ENCODE measurements at regions not wholly inside any gene's neighbourhood (a gene's known extent, or its start where the extent isn't known, plus 50 kb on each side); places are given as distances from the start of the nearest gene placed in this dataset.

DNA sequence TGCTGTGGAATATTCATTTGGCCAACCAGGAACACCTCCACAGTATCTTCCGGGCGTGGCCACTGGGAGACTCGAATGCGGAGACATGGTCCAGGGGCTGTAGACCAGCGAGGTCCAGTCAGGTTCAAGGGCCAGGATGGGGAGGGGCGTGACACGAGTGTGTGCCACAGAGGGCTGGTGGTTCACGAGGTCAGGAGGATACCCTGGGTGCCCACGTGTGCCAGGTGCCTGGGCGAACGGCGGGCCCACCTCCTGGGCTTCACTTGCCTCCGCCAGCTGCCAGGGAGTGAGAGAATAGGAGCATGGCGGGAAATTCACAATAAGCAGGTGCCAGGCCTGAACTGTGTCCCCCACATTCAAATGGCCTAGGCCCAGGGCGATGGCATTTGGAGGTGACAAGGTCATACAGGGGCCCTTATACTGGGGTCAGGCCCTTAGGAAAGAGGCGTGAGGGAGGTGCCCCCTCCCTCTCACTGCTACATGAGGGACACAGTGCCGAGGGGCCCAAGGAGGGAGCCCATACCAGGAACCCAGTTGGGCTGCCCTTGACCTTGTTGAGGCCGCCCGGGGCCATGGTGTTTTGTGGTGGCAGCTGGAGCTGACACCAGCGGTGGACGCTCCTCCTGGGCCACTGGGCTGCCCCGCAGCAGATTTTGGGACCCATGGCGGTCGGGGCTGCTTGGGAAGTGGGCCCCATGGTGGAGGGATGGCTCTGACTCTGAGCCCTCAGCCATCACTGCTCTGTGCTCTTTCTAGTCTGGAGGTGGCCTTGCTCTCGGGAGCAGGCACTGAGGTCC lies 1268.9 kb downstream of the BRD1 start:
- no peak for TF ChIP-seq CEBPB (IDR thresholded peaks at IDR 0.05; ENCODE audit: low read depth, low read length)
- TF ChIP-seq MAZ (IDR thresholded peaks at IDR 0.05; ENCODE audit: borderline replicate concordance, low read depth, low read length): no peak
- TF ChIP-seq NFE2L2 (IDR thresholded peaks at IDR 0.05; ENCODE audit: low read depth, low read length): no peak
- Histone ChIP-seq H3K4me3 (ENCODE audit: insufficient read depth, low read depth, low read length) (no peak overlapping the region), H2BK5ac (ENCODE audit: low read depth, low read length, poor library complexity, severe bottlenecking) (no peak overlapping the region), H4K5ac (ENCODE audit: low read depth, low read length) (no peak overlapping the region), H3K18ac (ENCODE audit: low read depth, low read length) (no peak overlapping the region), H2BK120ac (ENCODE audit: low read depth, low read length) (no peak overlapping the region), H3K4me2 (ENCODE audit: low read depth, low read length) (no peak overlapping the region), H3K9me3 (ENCODE audit: control insufficient read depth, insufficient read depth, low read length) (peaks cover 57% of the 10 kb centered on the region), H3K56ac (ENCODE audit: extremely low read depth, insufficient read depth, low read length) (no peak overlapping the region), H4K91ac (ENCODE audit: insufficient read depth, low read depth, low read length) (no peak overlapping the region), H2AK9ac (replicated peaks; ENCODE audit: low read depth, low read length, poor library complexity) (no peak overlapping the region), H3K4me1 (ENCODE audit: control insufficient read depth, insufficient read depth, low read length) (no peaks in the 10 kb centered on the region), H3K9ac (ENCODE audit: low read depth, low read length) (no peak overlapping the region), H2AK5ac (ENCODE audit: low read depth, low read length) (no peak overlapping the region), H4K8ac (ENCODE audit: low read depth in 2 of 2, low read length in 2 of 2) (no peak overlapping the region), H2BK15ac (ENCODE audit: low read depth, low read length) (no peak overlapping the region), H3K79me1 (ENCODE audit: low read depth in 1 of 2, low read length in 2 of 2) (no peaks in the 10 kb centered on the region), H3K27ac (ENCODE audit: insufficient read depth, low read length) (no peak overlapping the region), H3K4ac (ENCODE audit: low read depth, low read length) (no peak overlapping the region), H3K9me1 (ENCODE audit: insufficient read depth, low read length) (no peaks in the 10 kb centered on the region), H2AFZ (replicated peaks; ENCODE audit: low read length, poor library complexity) (no peak overlapping the region), H2BK20ac (ENCODE audit: low read depth, low read length) (no peak overlapping the region), H3K27me3 (ENCODE audit: control insufficient read depth, insufficient read depth, low read length) (no peaks in the 10 kb centered on the region), H3K36me3 (ENCODE audit: control insufficient read depth, insufficient read depth, low read length) (no peaks in the 10 kb centered on the region), H3K23ac (ENCODE audit: low read depth, low read length) (no peak overlapping the region), H3K14ac (replicated peaks; ENCODE audit: low read depth, low read length) (no peak overlapping the region), H4K20me1 (ENCODE audit: insufficient read depth, low read length) (no peaks in the 10 kb centered on the region)
- ChIA-PET CTCF (no interaction called here), POLR2A (ENCODE audit: unreplicated experiment) (no interaction called here)
- ATAC-seq (ENCODE audit: low read depth) (no peak), DNase-seq (no peak)
- BruUV-seq (replicated peaks): no TSS peak
- in situ Hi-C loops (cut with MboI; ENCODE audit: low sequenced_read_pairs): no loop called here
- WGBS, 2 experiments (ENCODE audit: extremely low coverage in 2 of 2, insufficient read length in 1 of 2): 83% methylated on average over 2 of the region's 25 CpGs; no CpG with 5 or more reads in 1 of the 2 experiments
- dilution Hi-C loops (cut with HindIII; ENCODE audit: low sequenced_read_pairs, unreplicated experiment): no loop called here
- intact Hi-C loops (cut with micrococcal nuclease): no loop called here

All from IMR-90 (cell line).